Lower lobe of right lung (tissue), 2 donors: ENCODE measurements at regions not wholly inside any gene's neighbourhood (a gene's known extent, or its start where the extent isn't known, plus 50 kb on each side); places are given as distances from the start of the nearest gene placed in this dataset.

ENCODE experiments used
- ATAC-seq, 2 donors: fragments of 200-7000 bp; cut with Tn5 transposase; one replicate each; pipeline ENCODE4 v1.9.1; 2020 to 2022; ENCODE audit warnings: mild to moderate bottlenecking in 2 of 2, moderate library complexity in 2 of 2
- DNase-seq: peaks from one replicate; pipeline ENCODE4 v3.0.0-alpha.2; 2020
- H3K27ac ChIP-seq: fragments of 200-600 bp; one replicate; pipeline ENCODE4 v1.8.0; 2022
- H3K27me3 ChIP-seq: fragments of 200-600 bp; one replicate; pipeline ENCODE4 v1.8.0; 2022; ENCODE audit warnings: low read depth
- H3K36me3 ChIP-seq: fragments of 200-600 bp; one replicate; pipeline ENCODE4 v1.8.0; 2022; ENCODE audit warnings: mild to moderate bottlenecking
- H3K4me1 ChIP-seq: fragments of 200-600 bp; one replicate; pipeline ENCODE4 v1.8.0; 2022
- H3K4me3 ChIP-seq: fragments of 200-600 bp; one replicate; pipeline ENCODE4 v1.8.0; 2022; ENCODE audit warnings: mild to moderate bottlenecking
- H3K9me3 ChIP-seq: fragments of 200-600 bp; one replicate; pipeline ENCODE4 v1.8.0; 2022
- CTCF ChIP-seq: fragments of 200-600 bp; IDR thresholded peaks from one replicate; pipeline ENCODE4 v1.8.0; 2022; ENCODE audit warnings: antibody characterized with exemption, mild to moderate bottlenecking
- intact Hi-C: fragments of 100-400 bp; cut with DNase I; formaldehyde crosslinking; loops from one replicate; pipeline ENCODE4 v1.11.0; 2022
- donor health status: DM: no; HTN: yes; CAD: no; lungs with severe emphysema.

GRCh38 chr12:85616201-85616600 is 220.0 kb downstream of the RASSF9 start:
- ATAC-seq: no peak

GRCh38 chr12:85617307-85618091 is 218.7 kb downstream of the RASSF9 start:
- intact Hi-C loops: no loop called here
- H3K4me1 ChIP-seq: no peaks in the 10 kb centered on the region
- no peak overlapping the region for H3K4me3 ChIP-seq
- H3K36me3 ChIP-seq: no peaks in the 10 kb centered on the region
- no peaks in the 10 kb centered on the region for H3K9me3 ChIP-seq
- DNase-seq (no peak), ATAC-seq (no peak)
- no peak overlapping the region for H3K27ac ChIP-seq
- H3K27me3 ChIP-seq: no peaks in the 10 kb centered on the region
- no peak for TF ChIP-seq CTCF

More at GRCh38 chr12:85616201-85616600, 220.0 kb downstream of the RASSF9 start:
- no peak for DNase-seq
- intact Hi-C loops: no loop called here
- no peaks in the 10 kb centered on the region for H3K9me3 ChIP-seq
- H3K4me1 ChIP-seq: no peaks in the 10 kb centered on the region
- no peaks in the 10 kb centered on the region for H3K27me3 ChIP-seq
- H3K4me3 ChIP-seq: no peak overlapping the region
- H3K36me3 ChIP-seq: no peaks in the 10 kb centered on the region
- TF ChIP-seq CTCF: no peak
- no peak overlapping the region for H3K27ac ChIP-seq

GRCh38 chr12:85621041-85621440 is 215.2 kb downstream of the RASSF9 start:
- no peaks in the 10 kb centered on the region for H3K27me3 ChIP-seq
- no peak overlapping the region for H3K4me3 ChIP-seq
- no peaks in the 10 kb centered on the region for H3K9me3 ChIP-seq
- intact Hi-C loops: no loop called here
- no peak overlapping the region for H3K27ac ChIP-seq
- DNase-seq (no peak), ATAC-seq (no peak)
- H3K36me3 ChIP-seq: no peaks in the 10 kb centered on the region
- no peaks in the 10 kb centered on the region for H3K4me1 ChIP-seq
- no peak for TF ChIP-seq CTCF

- TF ChIP-seq CTCF: no peak
- H3K4me1 ChIP-seq: no peaks in the 10 kb centered on the region
- DNase-seq (no peak), ATAC-seq (no peak)
- H3K36me3 ChIP-seq: no peaks in the 10 kb centered on the region
- no peaks in the 10 kb centered on the region for H3K27me3 ChIP-seq
- intact Hi-C loops: no loop called here
- no peak overlapping the region for H3K27ac ChIP-seq
- no peaks in the 10 kb centered on the region for H3K9me3 ChIP-seq
- no peak overlapping the region for H3K4me3 ChIP-seq
Observed at GRCh38 chr12:85623763-85624162, 212.4 kb downstream of the RASSF9 start.

- H3K36me3 ChIP-seq: no peaks in the 10 kb centered on the region
- H3K27ac ChIP-seq: no peak overlapping the region
- DNase-seq (no peak), ATAC-seq (no peak)
- no peaks in the 10 kb centered on the region for H3K9me3 ChIP-seq
- no peaks in the 10 kb centered on the region for H3K27me3 ChIP-seq
- no peak overlapping the region for H3K4me3 ChIP-seq
- intact Hi-C loops: no loop called here
- no peak for TF ChIP-seq CTCF
- H3K4me1 ChIP-seq: no peaks in the 10 kb centered on the region
Observed at GRCh38 chr12:85625467-85625866, 210.7 kb downstream of the RASSF9 start.
